A673 (cell line): ENCODE measurements at regions not wholly inside any gene's neighbourhood (a gene's known extent, or its start where the extent isn't known, plus 50 kb on each side); places are given as distances from the start of the nearest gene placed in this dataset.

ENCODE experiments used
- BruUV-seq: library from RNA; stranded (reverse); fragments of 400-500 nt; replicated peaks from 2 replicates; lab custom pipeline; 2021; lab: Mats Ljungman, UMichigan
- CTCF ChIA-PET: fragments of 300-600 bp; sonication (Branson Sonifier 250); formaldehyde crosslinking; loops from one replicate; lab custom pipeline; 2022; ENCODE audit warnings: antibody characterized with exemption; lab: Charles Lee
- POLR2A ChIA-PET: fragments of 300-600 bp; sonication (Branson Sonifier 250); formaldehyde crosslinking; loops from one replicate; lab custom pipeline; 2022; ENCODE audit warnings: antibody characterized with exemption; ENCODE audit not compliant: low non-redundant PET; lab: Charles Lee
- DNase-seq: peaks from one replicate; pipeline ENCODE4 v3.0.0-alpha.2; 2015; ENCODE audit warnings: low spot score
- H3K27ac ChIP-seq: fragments of 200-600 bp; sonication (generic); 2 replicates; pipeline ENCODE4 v1.5.1; 2016; ENCODE audit warnings: mixed run types, low read depth, mild to moderate bottlenecking, mixed read lengths, antibody characterized with exemption, low read length; ENCODE audit not compliant: poor library complexity, severe bottlenecking
- H3K27me3 ChIP-seq: fragments of 200-600 bp; sonication (generic); replicated peaks from 2 replicates; pipeline ENCODE4 v1.6.1; 2017; ENCODE audit warnings: mixed run types, low read depth, mild to moderate bottlenecking, mixed read lengths, antibody characterized with exemption, low read length; ENCODE audit not compliant: insufficient read depth, poor library complexity
- H3K36me3 ChIP-seq: fragments of 200-600 bp; sonication (generic); 2 replicates; pipeline ENCODE4 v1.6.1; 2016; ENCODE audit warnings: mixed run types, mild to moderate bottlenecking, mixed read lengths, antibody characterized with exemption, low read length; ENCODE audit not compliant: insufficient read depth, poor library complexity, severe bottlenecking
- H3K4me1 ChIP-seq: fragments of 200-600 bp; sonication (generic); 2 replicates; pipeline ENCODE4 v1.6.1; 2017; ENCODE audit warnings: mixed run types, mild to moderate bottlenecking, mixed read lengths, antibody characterized with exemption, low read length; ENCODE audit not compliant: insufficient read depth, poor library complexity, severe bottlenecking
- H3K4me3 ChIP-seq: fragments of 200-600 bp; sonication (generic); 2 replicates; pipeline ENCODE4 v1.5.1; 2016; ENCODE audit warnings: low read depth, mixed run types, mild to moderate bottlenecking, mixed read lengths, low read length; ENCODE audit not compliant: poor library complexity, severe bottlenecking
- H3K9me3 ChIP-seq: fragments of 200-600 bp; sonication (generic); 2 replicates; pipeline ENCODE4 v1.6.1; 2016; ENCODE audit warnings: mixed run types, low read depth, mild to moderate bottlenecking, mixed read lengths, antibody characterized with exemption, low read length; ENCODE audit not compliant: poor library complexity, severe bottlenecking
- CTCF ChIP-seq: fragments of 300-800, 200-600 bp; sonication (generic); conservative IDR thresholded peaks from 2 replicates; pipeline ENCODE4 v1.5.1; 2017; ENCODE audit warnings: low read depth, mild to moderate bottlenecking, antibody characterized with exemption, low read length, moderate library complexity, mixed read lengths
- EZH2 ChIP-seq: fragments of 200-600 bp; sonication (generic); IDR thresholded peaks from 2 replicates; pipeline ENCODE4 v1.6.1; 2017; ENCODE audit warnings: borderline replicate concordance, low read depth, mild to moderate bottlenecking, mixed read lengths, antibody characterized with exemption, low read length; ENCODE audit not compliant: poor library complexity, severe bottlenecking
- intact Hi-C: fragments of 100-400 bp; cut with micrococcal nuclease; formaldehyde crosslinking; loops from one replicate; pipeline ENCODE4 v1.10.0; 2022; ENCODE audit not compliant: unreplicated experiment

- intact Hi-C loops = no loop called here
- no TSS peak for BruUV-seq
- ChIA-PET POLR2A (no interaction called here), CTCF (no interaction called here)
- Histone ChIP-seq H3K9me3 (no peaks in the 10 kb centered on the region), H3K27me3 (peaks cover 18% of the 10 kb centered on the region), H3K27ac (no peak overlapping the region), H3K36me3 (no peaks in the 10 kb centered on the region), H3K4me1 (no peaks in the 10 kb centered on the region), H3K4me3 (no peak overlapping the region)
- TF ChIP-seq CTCF (no peak), EZH2 (no peak)
- no peak for DNase-seq
Observed at GRCh38 chr12:115891556-115892164, 385.8 kb downstream of the MED13L start.

- no peaks in the 10 kb centered on the region for H3K36me3 ChIP-seq
- no peaks in the 10 kb centered on the region for H3K9me3 ChIP-seq
- H3K4me1 ChIP-seq = no peaks in the 10 kb centered on the region
- H3K27me3 ChIP-seq = peaks cover 6% of the 10 kb centered on the region
- POLR2A ChIA-PET = no interaction called here
- CTCF ChIA-PET = no interaction called here
- no peak overlapping the region for H3K4me3 ChIP-seq
- TF ChIP-seq CTCF (no peak), EZH2 (no peak)
- H3K27ac ChIP-seq = no peak overlapping the region
- BruUV-seq = no TSS peak
- intact Hi-C loops = no loop called here
- DNase-seq = no peak
Observed at GRCh38 chr12:115886666-115887065, 390.8 kb downstream of the MED13L start.

- no peak overlapping the region for H3K27ac ChIP-seq
- intact Hi-C loops = no loop called here
- H3K4me1 ChIP-seq = no peaks in the 10 kb centered on the region
- no peaks in the 10 kb centered on the region for H3K36me3 ChIP-seq
- TF ChIP-seq EZH2 (no peak), CTCF (no peak)
- ChIA-PET POLR2A (interaction anchor here (0.6 kb wide), 1 partner anchor 13 kb away, joined by 5 read pairs; no protein-coding TSS in a partner anchor), CTCF (no interaction called here)
- no peak overlapping the region for H3K4me3 ChIP-seq
- no peak for DNase-seq
- no peaks in the 10 kb centered on the region for H3K9me3 ChIP-seq
- BruUV-seq = no TSS peak
- H3K27me3 ChIP-seq = peaks cover 6% of the 10 kb centered on the region
Observed at GRCh38 chr12:115885040-115885690, 392.3 kb downstream of the MED13L start.
